NOMO-1 treated with dmso at 0.1 percent for 144 hours (cell line): ENCODE measurements at regions not wholly inside any gene's neighbourhood (a gene's known extent, or its start where the extent isn't known, plus 50 kb on each side); places are given as distances from the start of the nearest gene placed in this dataset.

Source experiments
- DNase-seq: peaks from one replicate; lab custom pipeline; 2025; ENCODE audit not compliant: unreplicated experiment; lab: John Stamatoyannopoulos, UW

DNA sequence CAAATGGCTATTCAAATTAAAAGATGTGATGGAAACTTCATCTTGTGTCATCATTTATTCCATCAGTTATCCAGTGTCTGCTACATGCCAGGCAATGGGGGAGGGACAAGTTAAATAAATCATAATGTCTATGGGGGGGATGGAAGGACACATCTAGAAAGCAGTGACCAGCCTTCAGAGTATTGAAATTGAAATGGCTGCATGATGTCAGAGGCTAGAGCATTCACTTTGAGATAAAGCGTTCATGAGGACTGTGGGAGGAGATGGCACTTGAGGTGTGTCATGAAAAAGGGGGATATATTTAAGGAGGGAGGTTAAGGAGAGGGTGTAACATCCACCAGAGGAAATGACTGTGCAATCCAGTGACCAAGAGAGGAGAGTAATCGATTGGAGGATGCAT, 50.6 kb downstream of the SLIT2 start:
- DNase-seq: no peak

DNA sequence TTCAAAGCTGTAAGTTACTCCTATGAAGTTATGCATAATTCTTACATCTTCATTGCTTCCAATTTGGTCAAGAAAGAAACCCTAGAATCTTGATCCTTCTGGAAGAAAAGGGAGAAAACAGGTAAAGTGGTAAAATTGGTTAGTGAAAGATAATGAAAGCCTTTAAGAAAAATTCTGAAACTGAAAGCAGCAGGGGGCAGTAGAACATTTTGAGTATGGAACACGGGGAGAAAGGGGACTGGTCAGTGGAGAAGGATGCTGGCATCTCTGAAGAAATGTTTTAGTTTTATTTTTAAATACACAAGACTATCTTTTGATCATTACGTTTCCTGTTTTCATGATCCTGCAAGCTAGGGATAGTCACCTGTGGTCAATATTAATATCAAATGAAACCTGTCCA, 54.3 kb downstream of the SLIT2 start:
- DNase-seq: no peak

DNA sequence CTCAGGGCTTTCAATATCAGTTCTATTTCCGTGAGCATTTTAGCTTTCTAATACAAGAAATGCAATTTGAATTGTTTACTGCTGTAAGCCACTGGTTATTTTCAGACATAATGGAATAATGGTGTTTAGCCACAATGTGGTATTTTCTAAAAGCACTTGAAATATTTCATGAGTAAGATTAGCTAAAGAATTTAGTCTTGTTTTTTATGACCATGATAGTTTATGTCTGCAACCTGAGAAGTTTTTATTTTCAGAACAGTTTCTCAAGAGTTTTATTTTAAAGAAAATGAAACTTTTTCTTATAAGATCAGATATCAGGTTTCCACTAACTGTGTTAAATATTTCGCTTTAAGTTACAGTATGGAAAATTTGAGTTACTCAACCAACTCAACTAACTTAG, 60.2 kb downstream of the SLIT2 start:
- DNase-seq: no peak

DNA sequence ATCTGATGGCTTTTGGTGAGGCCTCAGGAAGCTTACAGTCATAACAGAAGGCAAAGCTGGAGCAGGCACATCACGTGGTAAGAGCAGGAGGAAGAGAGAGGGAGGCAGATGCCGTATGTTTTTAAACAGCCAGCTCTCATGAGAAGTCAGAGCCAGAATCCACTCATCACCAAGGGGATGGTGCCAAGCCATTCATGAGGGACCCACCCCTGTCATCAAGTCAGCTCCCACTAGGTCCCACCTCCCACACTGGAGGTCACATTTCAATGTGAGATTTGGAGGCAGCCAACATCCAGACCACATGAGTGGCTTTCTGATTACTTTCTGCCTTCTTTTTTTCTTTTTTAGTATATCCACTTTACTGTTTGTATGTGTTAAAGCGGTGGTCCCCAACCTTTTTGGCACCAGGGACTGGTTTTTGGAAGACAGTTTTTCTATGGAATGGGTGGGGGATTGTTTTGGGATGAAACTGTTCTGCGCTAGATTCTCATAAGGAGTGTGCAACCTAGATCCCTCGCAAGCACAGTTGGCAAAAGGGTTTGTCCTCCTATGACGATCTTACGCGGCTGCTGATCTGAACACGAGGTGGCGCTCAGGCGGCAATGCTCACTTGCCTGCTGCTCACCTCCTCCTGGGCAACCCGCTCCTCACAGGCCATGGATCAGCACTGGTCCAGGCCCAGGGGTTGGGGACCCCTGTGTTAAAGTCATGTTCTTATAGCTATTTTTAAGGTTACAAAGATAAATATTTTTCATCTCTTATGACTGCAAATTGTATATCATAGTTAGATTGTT, 61.7 kb downstream of the SLIT2 start:
- DNase-seq: no peak

DNA sequence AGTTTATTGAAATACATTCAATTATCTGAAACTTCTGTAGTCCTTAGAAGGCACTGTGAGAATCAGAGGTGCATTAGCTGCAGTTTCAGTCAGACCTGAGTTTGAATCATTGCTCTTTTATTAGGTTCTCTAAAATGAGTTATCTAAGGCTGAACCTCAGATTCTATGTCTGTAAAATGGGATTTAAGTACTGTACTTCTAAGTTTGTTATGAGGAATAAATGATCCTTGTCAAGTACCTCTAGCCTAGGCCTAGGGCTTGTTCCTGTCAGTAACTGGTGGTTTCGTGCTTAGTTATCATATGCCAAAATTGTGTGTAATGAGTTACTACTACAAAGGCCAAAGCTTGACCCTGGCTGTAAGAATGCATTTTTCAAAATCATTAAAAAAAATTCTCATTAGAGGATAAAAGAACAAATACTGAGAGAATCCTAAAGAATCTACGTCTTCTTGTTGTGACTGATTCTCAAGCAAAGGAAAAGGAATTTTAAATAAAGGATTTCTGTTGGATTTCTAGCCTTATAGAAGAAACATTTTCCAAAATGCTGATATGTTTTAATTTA, 65.8 kb downstream of the SLIT2 start:
- DNase-seq: no peak

DNA sequence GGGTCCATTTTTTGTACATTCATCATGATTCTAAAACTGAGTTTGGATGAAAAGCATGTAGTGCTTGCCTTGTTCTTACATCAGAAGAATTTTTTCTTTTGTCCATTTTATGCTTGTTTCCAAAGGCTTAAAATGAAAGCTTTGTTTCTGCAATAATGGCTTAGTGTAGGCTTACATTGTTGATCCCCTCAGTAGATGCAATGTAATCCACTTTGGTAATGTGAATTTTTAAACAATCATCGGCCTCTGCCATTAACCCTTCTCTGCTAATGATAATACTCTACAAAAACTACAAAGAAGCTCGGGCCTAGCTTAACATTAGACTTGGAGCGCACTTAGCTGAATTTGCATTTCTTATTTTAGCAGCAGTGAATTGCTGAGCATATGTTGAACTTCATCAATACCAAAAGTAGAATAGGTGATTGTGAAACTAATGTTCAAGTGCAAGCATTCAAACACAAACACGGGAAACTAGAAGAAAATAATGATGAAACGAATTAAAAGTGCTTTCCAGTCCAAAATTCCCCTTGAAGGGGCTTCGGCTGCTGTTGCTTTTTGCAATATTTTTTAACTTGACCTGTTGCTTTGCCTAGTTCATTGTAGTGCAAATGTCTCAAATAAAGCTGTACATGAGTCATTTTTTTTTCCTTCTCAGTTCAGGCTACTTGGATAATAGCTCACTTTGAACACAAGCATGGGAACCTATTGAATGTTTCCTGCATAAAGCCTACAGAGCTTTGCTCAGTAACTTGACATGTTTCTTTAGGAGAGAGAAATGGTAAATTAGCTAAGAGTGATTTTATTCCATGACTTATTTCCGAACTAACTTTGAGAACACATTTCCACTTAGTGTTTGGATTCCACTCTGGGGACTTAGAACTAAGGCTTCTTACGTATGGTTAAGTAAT, 66.5 kb downstream of the SLIT2 start:
- no peak for DNase-seq

DNA sequence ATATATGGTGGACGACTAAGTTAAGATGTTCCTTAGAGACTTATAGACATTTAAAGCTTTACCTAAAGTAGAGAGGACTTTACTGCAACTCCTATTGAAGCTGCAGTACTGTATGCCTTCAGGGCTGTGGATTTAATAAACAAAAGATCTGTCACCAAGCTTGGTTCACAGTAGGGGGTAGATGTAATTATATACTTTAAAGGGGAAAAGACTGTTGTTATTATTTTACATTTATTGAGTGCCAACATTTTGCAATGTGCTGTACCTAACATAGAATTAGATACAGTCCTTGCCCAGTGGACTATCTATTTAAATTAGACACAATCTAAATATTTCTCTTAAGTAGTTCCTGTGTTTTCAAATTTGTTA, 67.2 kb downstream of the SLIT2 start:
- DNase-seq: no peak

DNA sequence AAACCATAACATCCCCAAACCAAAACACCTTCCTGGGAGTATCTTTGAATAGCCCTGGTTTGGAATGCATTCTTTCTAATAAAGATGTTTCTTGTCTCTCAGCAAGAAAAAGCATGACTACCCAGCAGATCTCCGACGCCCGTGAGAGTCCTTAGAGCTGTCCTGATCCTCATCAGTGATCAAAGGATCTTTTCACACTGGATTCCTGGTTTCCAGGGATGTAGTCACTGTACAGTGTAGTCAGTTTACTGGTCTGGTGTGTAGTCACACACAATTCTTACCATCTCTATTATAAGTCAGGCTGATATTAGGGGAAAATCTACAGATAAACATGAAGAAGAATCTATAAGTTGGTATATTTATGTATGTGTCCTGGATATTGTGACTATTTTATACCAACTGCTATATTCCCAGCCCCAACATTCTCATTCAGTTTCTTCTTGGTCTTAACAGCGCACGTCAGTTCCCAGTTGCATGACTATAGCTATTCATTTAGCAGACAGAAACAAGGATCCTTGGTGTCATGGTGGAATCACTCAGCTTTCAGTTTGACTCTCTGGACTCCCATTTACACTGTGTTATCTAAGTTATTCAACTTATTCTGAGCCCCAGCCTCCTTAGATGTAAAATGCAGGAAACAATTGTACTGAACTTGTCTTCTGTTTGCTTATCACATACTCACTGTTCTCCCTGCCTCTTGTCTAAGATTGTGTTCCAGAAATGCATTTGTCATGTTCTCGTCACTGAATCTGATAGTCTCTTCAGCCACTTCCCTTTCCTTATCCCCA, 68.3 kb downstream of the SLIT2 start:
- DNase-seq: no peak

DNA sequence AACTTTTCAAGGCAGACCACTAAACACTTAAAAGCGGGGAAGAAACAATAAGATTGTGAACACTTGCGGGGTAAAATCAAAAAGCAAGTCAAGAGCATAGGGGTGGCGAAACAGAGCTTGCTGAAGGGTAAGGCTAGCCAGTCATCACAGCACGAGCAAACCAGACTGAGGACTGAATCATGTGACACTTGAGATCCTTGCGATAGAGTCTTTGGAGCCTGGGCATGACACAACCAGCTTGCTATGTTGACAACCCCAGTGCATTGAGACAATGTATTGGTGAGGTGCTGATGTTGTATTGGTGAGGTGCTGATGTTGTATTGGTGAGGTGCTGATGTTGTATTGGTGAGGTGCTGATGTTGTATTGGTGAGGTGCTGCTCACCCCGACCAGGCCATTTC, 72.3 kb downstream of the SLIT2 start:
- no peak for DNase-seq

DNA sequence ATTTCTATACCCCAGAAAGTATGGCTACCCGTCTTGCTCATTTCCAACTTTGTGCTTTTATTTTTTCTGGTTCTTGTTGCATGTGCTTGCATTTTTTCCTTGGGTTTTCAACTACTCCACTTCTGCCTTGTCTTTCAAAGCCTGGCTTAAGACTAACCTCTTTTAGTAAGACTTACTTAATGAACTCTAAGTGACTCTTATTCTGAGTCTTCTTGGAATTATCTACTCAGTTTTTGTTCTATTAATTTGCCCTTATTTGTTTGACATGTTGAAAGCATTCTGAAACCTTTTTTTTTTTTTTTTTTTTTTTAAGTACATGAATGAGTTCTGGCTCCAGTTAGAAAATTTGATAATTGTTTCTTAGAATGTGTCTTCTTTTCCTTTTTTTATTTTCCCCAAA, 74.8 kb downstream of the SLIT2 start:
- DNase-seq: no peak

DNA sequence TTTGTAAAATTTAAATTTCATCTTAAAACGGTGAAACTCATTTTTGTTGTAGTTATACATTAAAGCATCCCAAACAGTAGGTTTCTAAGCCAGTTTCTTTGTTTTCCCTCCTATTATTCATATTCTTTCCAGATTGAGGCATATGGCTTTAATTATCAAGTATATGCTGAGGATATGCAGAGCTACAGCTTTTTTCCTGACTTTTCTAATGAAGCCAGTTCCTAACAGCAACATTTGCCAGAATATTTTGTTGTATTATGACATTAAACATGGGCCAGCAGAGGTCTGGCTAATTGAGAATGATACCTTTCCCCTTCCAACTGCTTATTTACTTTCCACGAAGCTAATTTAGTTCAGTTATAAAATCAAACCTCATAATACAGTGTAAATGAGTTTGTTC, 75.3 kb downstream of the SLIT2 start:
- DNase-seq: no peak

DNA sequence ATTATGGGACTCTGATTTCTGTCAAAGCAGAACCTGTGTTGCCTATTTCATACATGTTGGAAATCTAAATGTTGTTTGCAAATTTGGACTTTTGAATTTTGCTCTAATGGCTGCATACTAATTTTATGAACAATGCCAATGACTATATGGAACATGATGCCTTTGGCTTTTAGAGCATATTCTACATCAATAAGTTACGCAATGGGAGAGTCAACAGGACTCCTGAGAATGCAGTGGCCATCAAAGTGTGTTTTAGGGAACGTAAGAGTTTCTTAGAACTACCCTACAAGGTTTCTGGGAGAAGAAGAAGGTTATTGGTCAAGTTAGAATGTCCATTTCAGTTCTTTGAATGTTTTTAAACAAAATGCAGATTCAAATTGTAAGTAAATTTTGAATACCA, 76.1 kb downstream of the SLIT2 start:
- DNase-seq: no peak

DNA sequence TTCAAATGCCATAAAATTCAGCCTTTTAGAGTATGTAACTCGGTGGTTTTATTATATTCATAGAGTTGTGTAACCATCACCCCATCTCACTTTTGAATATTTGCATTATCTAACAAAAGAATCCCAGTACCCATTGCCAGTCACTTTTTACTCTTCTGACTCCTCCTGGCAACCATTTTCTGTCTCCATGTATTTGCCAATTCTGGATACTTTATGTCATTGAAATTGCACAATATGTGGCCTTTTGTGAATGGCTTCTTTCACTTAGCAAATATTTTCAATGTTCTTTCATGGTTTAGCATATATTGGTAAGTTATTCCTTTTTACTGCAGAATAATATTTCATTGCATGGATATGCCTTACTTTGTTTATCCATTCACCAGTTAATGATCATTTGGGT, 79.9 kb downstream of the SLIT2 start:
- DNase-seq: no peak

DNA sequence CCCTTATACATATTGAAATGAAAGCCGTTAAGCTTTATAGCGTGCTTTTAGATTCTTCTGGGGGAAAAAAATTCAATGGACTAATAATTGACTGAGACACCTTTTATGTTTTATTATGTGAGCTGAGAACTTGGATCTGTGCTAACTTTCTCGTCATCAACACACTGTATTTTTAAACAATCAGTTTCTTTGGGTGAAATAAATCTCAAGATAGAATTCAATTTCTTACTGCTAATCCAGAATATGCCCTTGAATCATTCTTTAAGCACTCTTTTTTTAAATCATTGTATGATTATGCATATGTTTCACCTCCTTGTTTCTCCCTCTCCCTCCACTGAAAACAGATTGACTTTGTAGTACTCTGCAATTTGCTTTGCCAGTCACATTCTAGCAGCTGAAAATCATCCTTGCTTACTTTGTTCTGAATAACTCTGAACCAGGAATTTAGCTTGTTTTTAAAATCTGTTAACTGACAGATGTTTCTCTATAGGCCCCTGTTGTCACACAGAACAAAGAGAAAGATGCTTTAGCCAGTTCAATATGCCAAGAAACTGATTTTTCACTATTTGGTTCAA, 81.5 kb downstream of the SLIT2 start:
- DNase-seq: no peak

DNA sequence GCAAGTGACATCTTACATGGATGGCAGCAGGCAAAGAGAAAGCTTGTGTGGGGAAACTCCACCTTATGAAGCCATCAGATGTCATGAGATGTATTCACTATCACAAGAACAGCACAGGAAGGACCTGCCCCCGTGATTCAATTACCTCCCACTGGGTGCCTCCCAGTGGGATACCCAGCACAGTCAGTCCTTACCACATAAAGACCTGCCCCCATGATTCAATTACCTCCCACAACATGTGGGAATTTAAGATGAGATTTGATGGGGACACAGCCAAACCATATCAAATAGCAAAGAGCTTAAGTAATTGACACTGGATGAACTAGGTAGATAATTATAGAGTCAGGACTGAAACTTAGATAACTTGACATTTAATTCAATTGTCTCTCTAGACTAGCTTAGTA, 85.6 kb downstream of the SLIT2 start:
- DNase-seq: no peak

DNA sequence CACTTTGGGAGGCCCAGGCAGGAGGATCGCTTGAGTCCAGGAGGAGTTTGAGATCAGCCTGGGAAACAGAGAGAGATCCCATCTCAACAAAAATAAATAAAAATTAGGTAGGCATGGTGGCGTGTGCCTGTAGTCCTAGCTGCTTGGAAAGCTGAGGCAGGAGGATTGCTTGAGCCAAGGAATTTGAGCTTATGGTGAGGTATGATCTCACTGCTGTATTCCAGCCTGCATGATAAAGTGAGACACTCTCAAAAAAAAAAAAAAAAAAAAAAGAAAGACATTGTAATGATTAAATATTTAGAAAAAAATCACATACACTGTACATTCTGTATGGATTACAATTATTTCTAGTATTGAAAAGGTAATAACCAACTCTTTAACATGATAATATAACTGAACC, 87.1 kb downstream of the SLIT2 start:
- DNase-seq: no peak

DNA sequence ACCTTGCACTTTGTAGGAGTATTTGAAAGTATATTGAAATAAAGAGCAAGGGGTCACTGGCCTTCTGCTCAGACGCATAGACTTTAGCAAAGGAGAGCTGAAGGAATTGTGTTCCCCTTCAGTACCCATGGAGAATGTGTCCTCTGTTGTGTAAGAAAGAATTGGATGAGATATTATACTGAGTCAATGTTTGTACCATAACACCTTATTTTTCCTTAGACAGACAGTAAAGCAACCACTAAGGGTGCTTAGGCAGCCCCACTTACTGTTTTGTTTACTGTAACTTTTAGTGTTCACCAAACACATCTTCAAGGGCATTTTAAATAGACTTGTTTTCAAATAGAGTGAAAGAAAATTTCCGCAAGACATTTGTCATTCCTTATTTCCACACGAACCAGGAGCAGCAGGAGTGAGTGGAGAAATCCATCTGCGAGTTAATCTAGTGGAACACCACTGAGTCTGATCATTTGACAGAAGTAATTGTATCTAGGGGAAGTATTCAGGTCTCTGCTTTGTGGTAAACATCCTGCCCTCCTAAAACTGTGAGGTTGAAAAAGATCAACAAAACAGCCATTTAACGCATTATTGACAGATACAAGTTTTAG, 89.5 kb downstream of the SLIT2 start:
- DNase-seq: no peak

DNA sequence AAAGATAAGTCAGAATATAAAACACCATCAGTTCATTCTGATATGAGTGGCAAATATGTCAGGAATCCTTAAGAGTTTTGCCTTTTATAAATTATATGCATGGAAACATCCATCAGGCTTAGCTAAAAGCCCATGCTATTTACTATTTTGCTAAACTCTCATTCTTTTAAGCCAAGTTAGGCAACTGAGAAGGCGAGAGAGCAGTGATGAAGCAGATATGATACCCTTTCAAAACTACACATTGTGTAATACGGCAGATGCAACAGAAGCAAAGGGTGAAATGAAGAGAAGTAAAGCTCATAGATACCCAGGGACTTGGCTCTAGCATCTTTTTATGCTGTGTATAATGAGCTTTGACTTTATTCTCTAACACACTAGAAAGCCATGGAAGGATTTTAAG, 95.8 kb downstream of the SLIT2 start:
- no peak for DNase-seq

DNA sequence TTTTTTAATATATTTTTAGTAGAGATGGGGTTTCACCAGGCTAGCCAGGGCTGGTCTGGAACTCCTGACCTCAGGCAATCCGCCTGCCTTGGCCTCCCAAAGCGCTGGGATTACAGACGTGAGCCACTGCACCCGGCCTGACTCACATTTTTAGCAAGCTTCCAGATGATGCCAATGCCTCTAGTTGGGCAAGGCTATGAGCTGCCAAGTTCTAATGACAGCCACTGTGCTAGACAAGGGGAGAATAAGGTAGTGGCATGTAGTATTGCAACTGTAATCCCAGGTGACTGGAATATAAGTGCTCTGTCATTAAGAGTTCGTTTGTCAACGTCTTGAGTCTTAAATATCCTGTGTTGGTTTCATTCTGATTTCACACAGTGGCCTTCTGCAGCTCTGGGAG, 96.7 kb downstream of the SLIT2 start:
- no peak for DNase-seq

DNA sequence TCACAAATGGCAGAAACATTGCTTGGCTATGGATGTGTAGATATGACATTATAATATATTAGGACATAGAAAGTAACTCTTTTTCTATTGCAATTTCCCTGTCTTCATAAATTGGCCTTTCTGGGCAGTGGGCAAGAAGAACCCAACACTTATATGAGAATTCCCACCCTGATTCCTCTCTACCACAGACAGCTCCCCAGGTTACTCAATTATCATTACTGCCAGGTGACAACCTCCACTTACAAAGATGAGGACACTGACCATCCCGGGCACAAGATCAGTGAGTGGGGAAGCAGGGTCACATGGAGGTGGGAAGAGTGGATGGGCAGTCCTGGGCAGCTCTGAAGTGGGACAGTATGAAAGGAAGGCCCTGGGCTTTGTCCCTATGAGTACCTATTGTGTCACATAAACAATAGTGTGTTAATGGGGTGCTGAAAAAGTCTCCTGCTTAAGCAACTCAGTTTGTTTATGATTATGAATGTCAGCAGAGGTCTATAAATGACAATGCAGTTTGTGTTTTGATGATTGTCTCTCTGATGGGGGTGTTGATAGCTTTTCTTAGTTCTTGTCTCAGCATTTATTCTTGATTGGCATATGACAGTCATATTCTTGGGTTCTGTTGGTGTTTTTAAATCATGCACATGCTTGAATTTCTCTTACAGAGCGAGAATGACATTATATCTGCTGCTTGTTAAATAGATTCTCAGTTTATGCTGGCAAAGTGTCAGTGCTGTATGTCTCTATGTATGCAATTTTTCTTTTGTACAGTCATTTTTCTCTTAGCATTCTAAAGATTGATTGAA, 99.9 kb downstream of the SLIT2 start:
- DNase-seq: no peak
